Stimulated activated naive CD8-positive, alpha-beta T cell treated with anti-CD3 and anti-CD28 coated beads, Interleukin-15, amount 100 ng/mL, for 72 hours (primary cell): ENCODE measurements at regions not wholly inside any gene's neighbourhood (a gene's known extent, or its start where the extent isn't known, plus 50 kb on each side); places are given as distances from the start of the nearest gene placed in this dataset.
A peak's percentile ranks its signal among the peaks of the same experiment; 100 is the strongest.

ENCODE experiments used
- ATAC-seq: fragments of 150-1000 bp; cut with Tn5 transposase; 2 replicates; pipeline ENCODE4 v1.10.0; 2021; ENCODE audit warnings: mild to moderate bottlenecking, moderate library complexity
- DNase-seq, 2 donors: peaks; one replicate each; pipeline ENCODE4 v3.0.0; 2021 to 2022
- H3K27ac Mint-ChIP-seq, 2 donors: one replicate each; pipeline ENCODE4 v1.8.0; 2022; ENCODE audit warnings: mild to moderate bottlenecking in 2 of 2, mixed read lengths in 2 of 2, moderate library complexity in 2 of 2
- H3K27me3 Mint-ChIP-seq: one replicate; pipeline ENCODE4 v1.8.0; 2022; ENCODE audit warnings: mixed read lengths
- H3K4me1 Mint-ChIP-seq: one replicate; pipeline ENCODE4 v1.8.0; 2022; ENCODE audit warnings: mild to moderate bottlenecking, mixed read lengths
- H3K4me3 Mint-ChIP-seq, 2 donors: one replicate each; pipeline ENCODE4 v1.8.0; 2022; ENCODE audit warnings: mild to moderate bottlenecking in 2 of 2, mixed read lengths in 2 of 2, moderate library complexity in 1 of 2
- H3K9me3 Mint-ChIP-seq, 2 donors: one replicate each; pipeline ENCODE4 v1.8.0; 2022; ENCODE audit warnings: mixed read lengths in 2 of 2

DNA sequence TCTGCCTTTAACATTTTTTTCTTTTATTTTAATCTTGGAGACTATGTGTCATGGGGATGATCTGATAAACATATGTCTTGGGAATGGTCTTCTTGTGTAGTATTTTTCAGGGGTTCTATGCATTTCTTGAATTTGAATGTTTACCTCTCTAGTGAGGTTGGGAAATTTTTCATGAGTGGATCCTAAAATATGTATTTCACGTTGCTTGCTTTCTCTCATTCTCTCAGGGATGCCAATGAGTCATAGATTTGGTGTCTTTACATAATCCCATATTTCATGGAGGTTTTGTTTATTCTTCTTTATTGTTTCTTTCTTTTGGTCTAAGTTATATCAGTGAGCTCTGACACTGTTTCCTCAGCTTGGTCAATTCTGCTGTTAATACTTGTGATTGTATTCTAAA lies 1237.2 kb downstream of the PLA2G4A start:
- no peak for ATAC-seq
- Mint-ChIP-seq H3K27ac (no peak overlapping the region), H3K27me3 (no peaks in the 10 kb centered on the region), H3K4me3 (no peak overlapping the region), H3K4me1 (no peaks in the 10 kb centered on the region), H3K9me3 (peaks cover 42 to 57% of the 10 kb centered on the region in 2 donors)
- no peak for DNase-seq

DNA sequence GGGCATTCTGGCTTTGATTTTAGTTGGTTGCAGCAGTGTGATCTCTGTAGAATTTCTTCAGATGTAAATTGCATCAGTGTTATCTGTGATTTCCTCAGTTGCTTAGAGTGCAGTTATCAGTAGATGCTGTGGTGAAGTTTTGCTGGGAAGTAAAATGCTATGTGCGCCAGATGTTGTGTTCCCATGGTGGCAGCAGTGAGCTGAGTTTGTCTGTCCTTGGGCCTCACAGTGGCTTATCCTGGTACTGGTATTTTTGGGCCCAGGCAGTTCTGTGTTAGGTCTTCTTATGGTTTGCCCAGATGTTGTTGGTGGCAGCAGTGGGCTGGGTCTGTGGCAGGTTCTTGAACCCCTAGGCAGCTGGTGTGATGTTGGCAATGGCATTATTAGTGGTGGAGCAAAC lies 1242.1 kb downstream of the PLA2G4A start:
- peaks cover 33 to 45% of the 10 kb centered on the region in 2 donors for H3K9me3 Mint-ChIP-seq

DNA sequence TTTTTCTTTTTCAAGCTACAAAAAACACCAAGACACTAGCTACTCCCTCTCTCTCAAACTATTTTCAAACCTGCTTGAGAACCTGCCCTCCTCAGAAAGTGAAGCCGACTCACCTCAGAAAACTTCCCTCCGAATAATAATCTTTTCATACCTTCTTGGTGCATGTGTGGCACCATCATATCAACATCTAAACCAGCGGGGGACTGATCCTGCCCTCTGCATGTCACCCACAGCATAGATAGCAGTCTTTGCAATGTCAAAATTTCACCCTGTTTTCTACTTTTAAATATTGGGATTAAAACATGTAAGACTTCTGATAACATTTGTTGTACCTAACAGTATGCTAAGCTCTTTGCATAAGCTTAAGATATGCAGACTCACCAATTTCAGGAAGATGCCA lies 1260.3 kb downstream of the PLA2G4A start:
- Mint-ChIP-seq H3K4me3 (no peak overlapping the region), H3K4me1 (no peaks in the 10 kb centered on the region), H3K9me3 (peaks cover 4 to 11% of the 10 kb centered on the region in 2 donors), H3K27me3 (no peaks in the 10 kb centered on the region), H3K27ac (no peak overlapping the region)
- no peak for DNase-seq
- no peak for ATAC-seq

More for the DNA sequence above, 1242.1 kb downstream of the PLA2G4A start:
- Mint-ChIP-seq H3K27ac (no peak overlapping the region), H3K4me1 (no peaks in the 10 kb centered on the region), H3K27me3 (no peaks in the 10 kb centered on the region), H3K4me3 (no peak overlapping the region)
- ATAC-seq (no peak), DNase-seq (no peak)

DNA sequence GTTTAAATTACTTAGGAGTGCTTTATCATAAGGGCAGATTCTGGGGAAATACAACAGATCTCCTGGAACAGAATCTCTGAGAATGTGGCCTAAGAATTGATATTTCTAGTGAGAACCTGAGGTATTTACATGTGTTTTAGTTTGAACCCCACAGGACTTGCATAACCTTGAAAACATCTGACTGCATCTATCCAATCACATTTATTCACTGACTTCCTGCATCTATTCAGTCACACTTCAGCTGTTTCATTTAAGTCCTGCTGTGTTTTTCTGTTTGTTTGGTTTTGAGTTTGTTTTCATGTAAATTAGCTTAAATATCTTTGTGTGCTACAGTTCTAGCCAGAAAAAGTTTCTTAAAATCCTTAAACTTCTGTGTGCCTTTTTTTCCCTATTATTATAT lies 1260.7 kb downstream of the PLA2G4A start:
- no peaks in the 10 kb centered on the region for H3K4me1 Mint-ChIP-seq
- H3K27ac Mint-ChIP-seq, result no peak overlapping the region
- DNase-seq (no peak), ATAC-seq (no peak)
- H3K4me3 Mint-ChIP-seq, result no peak overlapping the region
- no peaks in the 10 kb centered on the region for H3K27me3 Mint-ChIP-seq
- H3K9me3 Mint-ChIP-seq, result peaks cover 4 to 11% of the 10 kb centered on the region in 2 donors

DNA sequence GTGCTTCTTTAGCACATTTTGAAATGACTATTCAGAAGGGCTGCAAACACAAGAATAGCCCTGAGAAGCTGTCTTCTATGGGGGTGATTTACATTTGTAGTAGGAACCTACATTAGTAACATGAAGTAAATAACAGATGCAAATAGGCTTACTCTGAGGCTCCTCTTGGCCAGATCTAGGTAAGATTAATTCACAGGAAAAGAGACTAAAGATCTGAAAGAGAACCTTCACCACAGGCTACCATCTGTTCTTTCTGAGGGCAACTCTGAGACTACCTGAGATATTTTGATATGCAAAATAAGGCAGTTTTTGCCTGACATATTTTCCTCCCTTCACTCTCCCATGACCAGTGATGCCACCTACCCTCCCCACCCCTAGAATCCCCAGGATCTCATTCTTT lies 1267.8 kb downstream of the PLA2G4A start:
- H3K27ac Mint-ChIP-seq, result peak overlapping the region in 1 of 2 donors; percentile 67
- peaks cover 4 to 6% of the 10 kb centered on the region in 2 donors for H3K9me3 Mint-ChIP-seq
- no peak overlapping the region for H3K4me3 Mint-ChIP-seq
- H3K27me3 Mint-ChIP-seq, result no peaks in the 10 kb centered on the region
- ATAC-seq, result no peak
- DNase-seq, result no peak
- H3K4me1 Mint-ChIP-seq, result no peaks in the 10 kb centered on the region

DNA sequence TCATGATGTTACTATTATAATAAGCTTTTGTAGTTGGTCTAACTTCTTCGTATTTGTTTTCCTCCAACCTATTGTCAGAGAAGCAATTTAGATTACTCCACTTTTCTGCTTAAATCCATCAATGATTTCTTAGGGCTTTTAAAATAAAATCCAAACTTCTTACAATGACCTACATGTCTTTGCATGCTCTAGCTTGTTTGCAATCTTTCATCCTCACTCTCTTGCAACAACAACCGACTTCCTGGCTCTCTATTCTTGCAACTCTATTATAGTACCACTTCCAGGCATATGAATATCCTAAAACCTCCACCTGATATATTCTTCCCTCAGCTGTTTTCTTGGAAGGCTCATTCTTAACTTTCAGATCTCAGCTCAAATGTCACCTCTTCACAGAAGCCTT lies 1288.7 kb downstream of the PLA2G4A start:
- peaks cover 0 to 8% of the 10 kb centered on the region in 2 donors for H3K9me3 Mint-ChIP-seq
- ATAC-seq, result no peak
- H3K27ac Mint-ChIP-seq, result no peak overlapping the region

DNA sequence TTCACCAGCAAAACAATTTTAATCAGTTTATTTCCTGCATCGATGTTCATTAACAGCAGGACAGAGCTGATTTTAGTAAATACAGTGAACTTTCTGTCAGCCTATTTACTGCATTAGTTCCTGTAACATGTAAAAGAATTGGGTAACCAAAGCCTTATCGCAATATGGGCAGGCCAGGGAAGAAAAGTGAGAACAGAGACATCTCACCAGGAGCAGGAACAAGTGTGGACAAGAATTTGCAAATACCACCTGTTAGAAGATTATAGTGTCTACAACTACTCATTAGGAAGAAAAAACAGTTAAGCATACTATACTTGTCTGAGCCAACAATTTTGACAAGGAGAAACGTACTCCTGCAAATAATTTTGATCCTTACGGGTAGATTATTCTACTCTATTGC lies 1293.9 kb downstream of the PLA2G4A start:
- H3K4me3 Mint-ChIP-seq, result no peak overlapping the region
- peaks cover 0 to 2% of the 10 kb centered on the region in 2 donors for H3K9me3 Mint-ChIP-seq

More for the DNA sequence above, 1288.7 kb downstream of the PLA2G4A start:
- Mint-ChIP-seq H3K27me3 (no peaks in the 10 kb centered on the region), H3K4me1 (no peaks in the 10 kb centered on the region), H3K4me3 (no peak overlapping the region)
- DNase-seq, result no peak

DNA sequence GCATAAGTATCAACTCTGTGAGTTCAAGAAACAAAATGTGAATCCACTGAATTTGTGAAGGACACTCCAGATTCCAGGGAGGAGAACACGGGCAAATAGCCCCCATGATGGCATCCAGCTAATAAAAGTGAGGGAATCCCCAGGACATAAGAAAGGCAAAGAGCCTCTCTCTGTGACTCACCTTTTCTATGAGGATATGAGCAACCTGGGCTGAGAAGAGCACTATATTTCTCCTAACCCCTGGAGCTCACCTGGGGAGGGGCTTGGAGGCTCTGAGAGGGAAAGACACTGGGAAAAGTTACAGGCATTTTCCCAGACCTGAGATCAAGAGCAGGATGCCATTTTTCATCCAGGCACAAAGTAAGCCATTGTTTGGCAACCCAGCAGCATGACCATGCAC lies 1298.8 kb downstream of the PLA2G4A start:
- no peaks in the 10 kb centered on the region for H3K9me3 Mint-ChIP-seq
- no peak for ATAC-seq
- no peaks in the 10 kb centered on the region for H3K4me1 Mint-ChIP-seq

More for the DNA sequence above, 1293.9 kb downstream of the PLA2G4A start:
- no peak for ATAC-seq
- Mint-ChIP-seq H3K27me3 (no peaks in the 10 kb centered on the region), H3K4me1 (no peaks in the 10 kb centered on the region), H3K27ac (no peak overlapping the region)
- no peak for DNase-seq

DNA sequence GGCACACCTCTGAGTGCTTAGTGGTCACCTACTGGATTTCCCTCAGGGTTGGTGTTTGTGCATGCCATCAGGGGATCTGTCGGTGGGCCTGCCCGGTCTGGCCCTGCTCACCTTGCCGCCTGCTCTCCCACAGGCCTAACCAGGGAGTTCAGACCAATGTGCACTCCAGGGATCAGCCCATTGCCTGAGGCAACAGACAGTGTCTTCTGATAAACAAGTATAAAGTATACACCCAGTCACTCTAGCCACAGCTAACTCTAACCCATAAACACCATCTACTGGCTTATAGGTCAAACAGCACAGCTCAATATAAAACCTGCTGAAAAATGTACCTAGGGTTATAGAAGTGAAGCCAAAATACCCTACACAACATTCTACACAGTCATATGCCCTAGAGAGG lies 1300.0 kb downstream of the PLA2G4A start:
- H3K9me3 Mint-ChIP-seq, result peaks cover 0 to 3% of the 10 kb centered on the region in 2 donors
- no peaks in the 10 kb centered on the region for H3K27me3 Mint-ChIP-seq
- DNase-seq (no peak), ATAC-seq (no peak)
- no peak overlapping the region for H3K27ac Mint-ChIP-seq
- no peaks in the 10 kb centered on the region for H3K4me1 Mint-ChIP-seq
- H3K4me3 Mint-ChIP-seq, result no peak overlapping the region

More for the DNA sequence above, 1298.8 kb downstream of the PLA2G4A start:
- Mint-ChIP-seq H3K27me3 (no peaks in the 10 kb centered on the region), H3K4me3 (no peak overlapping the region), H3K27ac (no peak overlapping the region)
- DNase-seq, result no peak

DNA sequence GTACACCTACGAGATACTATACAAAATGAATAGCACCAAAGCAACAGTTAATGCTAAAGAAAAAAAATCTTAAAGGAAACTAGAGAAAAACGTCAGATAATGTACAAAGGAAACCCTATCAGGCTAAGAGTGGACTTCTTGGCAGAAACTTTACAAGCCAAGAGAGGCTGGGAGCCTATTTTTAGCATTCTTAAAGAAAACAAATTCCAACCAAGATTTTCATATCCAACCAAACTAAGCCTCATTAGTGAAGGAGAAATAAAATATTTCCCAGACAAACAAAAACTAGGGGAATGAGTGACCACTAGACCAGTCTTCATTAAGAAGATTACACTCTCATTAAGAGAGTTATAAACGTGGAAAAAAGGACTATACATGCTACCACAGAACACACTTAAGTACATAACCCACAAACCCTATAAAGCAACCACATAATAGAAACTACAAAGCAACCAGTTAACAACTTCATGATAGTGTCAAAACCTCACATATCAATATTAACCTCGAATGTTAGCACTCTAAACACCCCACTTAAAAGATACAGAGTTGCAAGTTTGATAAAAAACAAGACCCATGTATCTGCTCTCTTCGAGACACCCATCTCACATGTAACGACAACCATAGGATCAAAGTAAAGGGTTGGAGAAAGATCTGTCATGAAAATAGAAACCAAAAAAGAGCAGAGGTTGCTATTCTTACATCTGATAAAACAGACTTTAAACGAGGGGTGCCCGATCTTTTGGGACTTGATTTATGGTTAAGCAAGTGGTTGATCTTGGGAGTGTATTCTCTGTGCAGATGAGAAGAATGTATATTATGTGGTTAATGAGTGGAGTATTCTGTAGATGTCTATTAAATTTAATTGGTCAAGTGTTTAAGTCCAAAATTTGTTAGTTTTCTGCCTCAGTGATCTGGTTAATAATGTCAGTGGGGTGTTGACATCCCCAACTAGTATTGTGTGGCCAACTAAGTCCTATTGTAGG lies 1301.4 kb downstream of the PLA2G4A start:
- H3K27me3 Mint-ChIP-seq, result no peaks in the 10 kb centered on the region
- ATAC-seq (no peak), DNase-seq (no peak)
- no peak overlapping the region for H3K27ac Mint-ChIP-seq
- peaks cover 0 to 3% of the 10 kb centered on the region in 2 donors for H3K9me3 Mint-ChIP-seq
- H3K4me1 Mint-ChIP-seq, result no peaks in the 10 kb centered on the region
- no peak overlapping the region for H3K4me3 Mint-ChIP-seq

DNA sequence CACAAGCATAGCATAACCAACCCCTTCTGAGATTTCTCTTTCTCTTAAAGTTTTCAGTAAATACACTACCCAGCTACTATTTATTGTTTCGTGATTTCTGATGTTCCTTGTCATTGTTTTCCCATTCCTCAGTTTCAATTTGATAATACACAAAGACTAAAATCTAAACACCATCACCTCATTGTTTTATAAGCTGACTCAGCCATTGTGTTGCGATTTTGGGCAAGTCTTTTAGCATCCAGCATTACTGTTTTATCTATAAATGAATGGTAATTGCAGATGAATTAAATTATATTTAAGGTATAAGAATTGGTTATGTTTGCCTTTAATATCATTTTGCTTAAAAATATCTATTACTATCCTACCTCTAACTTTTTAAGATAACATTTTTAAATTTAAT lies 1308.5 kb downstream of the PLA2G4A start:
- H3K4me3 Mint-ChIP-seq, result no peak overlapping the region
- H3K27ac Mint-ChIP-seq, result no peak overlapping the region
- no peaks in the 10 kb centered on the region for H3K27me3 Mint-ChIP-seq
- peaks cover 0 to 16% of the 10 kb centered on the region in 2 donors for H3K9me3 Mint-ChIP-seq
- H3K4me1 Mint-ChIP-seq, result no peaks in the 10 kb centered on the region
- ATAC-seq, result no peak
- no peak for DNase-seq

DNA sequence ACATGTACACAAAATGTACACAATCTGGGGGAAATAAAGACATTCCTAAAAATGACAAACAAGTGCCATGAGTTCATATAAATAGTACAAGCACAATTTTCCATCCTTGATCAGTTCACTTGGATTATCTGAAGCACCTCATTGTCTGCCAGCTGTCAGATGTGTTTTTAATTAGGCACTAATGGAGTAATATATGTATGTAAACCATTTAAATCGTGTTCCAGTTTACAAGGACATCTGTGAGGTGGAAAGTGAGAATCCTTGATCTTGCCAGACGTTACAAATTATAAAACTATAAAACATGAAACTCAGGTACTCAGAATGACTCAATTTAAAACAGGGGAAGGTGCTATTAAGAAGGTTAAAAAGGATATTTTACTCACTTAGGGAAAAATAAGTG lies 1312.2 kb downstream of the PLA2G4A start:
- H3K4me3 Mint-ChIP-seq, result no peak overlapping the region
- H3K9me3 Mint-ChIP-seq, result peaks cover 8 to 13% of the 10 kb centered on the region in 2 donors

DNA sequence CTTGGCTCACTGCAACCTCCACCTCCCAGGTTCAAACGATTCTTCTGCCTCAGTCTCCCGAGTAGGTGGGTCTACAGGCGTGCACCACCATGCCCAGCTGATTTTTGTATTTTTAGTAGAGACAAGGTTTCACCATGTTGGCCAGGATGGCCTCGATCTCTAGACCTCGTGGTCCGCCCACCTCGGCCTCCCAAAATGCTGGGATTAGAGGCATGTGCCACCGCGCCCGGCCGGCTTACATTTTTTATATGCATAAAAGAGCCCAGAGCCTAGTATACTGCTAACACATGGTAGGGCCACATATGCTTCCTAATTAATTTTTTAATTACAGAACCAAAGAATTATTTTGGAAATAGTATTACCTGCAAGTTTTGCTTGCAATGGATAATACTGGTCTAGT lies 1325.4 kb downstream of the PLA2G4A start:
- peaks cover 0 to 5% of the 10 kb centered on the region in 2 donors for H3K9me3 Mint-ChIP-seq
- no peak for DNase-seq
- H3K27ac Mint-ChIP-seq, result no peak overlapping the region
- H3K4me3 Mint-ChIP-seq, result no peak overlapping the region
- no peaks in the 10 kb centered on the region for H3K4me1 Mint-ChIP-seq
- ATAC-seq, result no peak
- no peaks in the 10 kb centered on the region for H3K27me3 Mint-ChIP-seq

More for the DNA sequence above, 1312.2 kb downstream of the PLA2G4A start:
- Mint-ChIP-seq H3K27ac (no peak overlapping the region), H3K4me1 (no peaks in the 10 kb centered on the region), H3K27me3 (no peaks in the 10 kb centered on the region)
- DNase-seq, result no peak
- ATAC-seq, result no peak

DNA sequence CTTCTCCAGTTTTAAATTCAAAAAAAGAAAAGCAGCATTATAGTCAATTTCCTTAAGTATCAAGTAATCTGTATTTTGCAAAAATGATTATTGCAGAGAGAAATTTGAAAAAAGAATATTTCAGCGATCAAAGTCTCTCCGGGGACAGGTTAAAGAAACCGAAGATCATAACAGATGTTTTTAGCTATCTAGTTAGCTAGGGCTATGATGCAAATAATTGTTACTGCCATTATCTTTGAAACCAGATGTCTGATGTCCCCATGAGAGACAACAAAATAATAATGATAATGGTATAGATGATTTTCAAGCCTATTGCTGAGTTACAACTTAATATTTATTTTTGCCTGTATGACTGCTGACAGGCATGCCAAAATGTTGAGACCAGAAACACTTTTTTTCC lies 1326.0 kb downstream of the PLA2G4A start:
- no peak for ATAC-seq
- DNase-seq, result no peak
- Mint-ChIP-seq H3K4me3 (no peak overlapping the region), H3K4me1 (no peaks in the 10 kb centered on the region), H3K27me3 (no peaks in the 10 kb centered on the region), H3K9me3 (peaks cover 0 to 5% of the 10 kb centered on the region in 2 donors), H3K27ac (no peak overlapping the region)

DNA sequence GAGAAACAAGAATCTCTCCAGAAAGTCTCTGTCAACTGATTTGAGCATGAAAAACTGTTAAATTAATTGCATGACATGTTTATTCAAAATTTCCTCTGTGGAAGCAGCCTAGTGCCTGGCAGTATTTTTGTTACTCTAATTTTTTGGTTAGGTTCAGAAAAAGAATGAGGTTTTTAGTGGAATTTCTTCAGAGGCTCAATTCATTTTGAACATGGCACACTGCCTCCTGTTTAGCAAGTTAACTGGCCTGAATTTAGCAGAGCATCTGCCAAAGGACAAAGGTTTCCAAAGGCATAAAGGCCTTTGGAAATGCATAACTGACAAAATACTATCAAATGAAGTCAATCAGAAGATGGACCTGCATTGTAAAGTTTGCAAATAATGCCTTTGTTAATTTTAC lies 1326.5 kb downstream of the PLA2G4A start:
- Mint-ChIP-seq H3K27ac (no peak overlapping the region), H3K4me1 (no peaks in the 10 kb centered on the region), H3K4me3 (no peak overlapping the region), H3K27me3 (no peaks in the 10 kb centered on the region), H3K9me3 (peaks cover 0 to 5% of the 10 kb centered on the region in 2 donors)
- DNase-seq (no peak), ATAC-seq (no peak)

DNA sequence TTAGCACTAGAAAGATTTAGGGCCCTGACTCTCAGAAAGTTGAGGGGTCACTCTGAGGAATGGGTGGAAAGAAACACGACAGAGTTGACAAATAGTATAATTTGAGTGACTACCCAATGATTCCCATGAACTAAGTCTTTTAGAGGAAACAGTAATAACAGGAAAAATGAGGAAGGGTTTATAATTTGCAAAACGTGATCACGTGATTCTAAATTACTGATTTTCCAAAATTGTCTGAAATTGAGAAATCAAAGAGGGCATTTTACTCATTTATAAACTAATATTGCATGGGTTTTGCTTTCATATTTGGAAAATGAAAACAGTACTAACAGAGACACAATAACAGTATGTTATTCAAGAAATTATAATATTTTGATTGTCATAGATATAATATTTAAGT lies 1335.7 kb downstream of the PLA2G4A start:
- DNase-seq (no peak), ATAC-seq (no peak)
- no peaks in the 10 kb centered on the region for H3K27me3 Mint-ChIP-seq
- no peak overlapping the region for H3K4me3 Mint-ChIP-seq
- no peak overlapping the region for H3K27ac Mint-ChIP-seq
- no peaks in the 10 kb centered on the region for H3K9me3 Mint-ChIP-seq
- no peaks in the 10 kb centered on the region for H3K4me1 Mint-ChIP-seq
